Inflammatory macrophage (primary cell): ENCODE measurements at regions not wholly inside any gene's neighbourhood (a gene's known extent, or its start where the extent isn't known, plus 50 kb on each side); places are given as distances from the start of the nearest gene placed in this dataset.
"Not testable (repeated sequence)": the region's sequence is repeated elsewhere in the genome, so short reads cannot be mapped to it uniquely, and the experiment has no call there.

Source experiments
- DNase-seq, 2 donors: peaks; one replicate each; pipeline ENCODE4 v3.0.0-alpha.2; 2020 to 2022

- DNase-seq, result no peak
Measured at GRCh38 chr12:66775871-66776270, 97.0 kb upstream of the GRIP1 start.

- no peak for DNase-seq
Measured at GRCh38 chr12:66776974-66777373, 98.1 kb upstream of the GRIP1 start.

DNA sequence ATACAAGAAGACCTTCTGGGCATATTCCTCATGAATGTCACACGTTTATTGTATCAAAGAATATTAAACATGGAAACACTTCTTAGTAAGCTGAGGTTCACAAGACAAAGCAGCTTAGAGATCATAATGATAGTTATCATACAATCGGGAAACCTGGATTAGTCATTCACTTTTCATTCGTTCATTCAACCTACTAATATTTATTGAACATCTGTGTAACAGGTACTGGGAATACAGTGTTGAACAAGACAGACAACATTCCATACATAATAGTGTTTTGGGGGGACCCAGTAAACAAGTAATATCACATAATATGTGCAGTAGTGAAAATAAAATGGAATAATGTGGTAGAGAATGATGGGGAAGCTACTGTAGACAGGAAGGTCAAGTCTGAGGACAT, 100.6 kb upstream of the GRIP1 start:
- DNase-seq, result no peak

- DNase-seq, result no peak
Measured at GRCh38 chr12:66786531-66787308, 107.8 kb upstream of the GRIP1 start.

DNA sequence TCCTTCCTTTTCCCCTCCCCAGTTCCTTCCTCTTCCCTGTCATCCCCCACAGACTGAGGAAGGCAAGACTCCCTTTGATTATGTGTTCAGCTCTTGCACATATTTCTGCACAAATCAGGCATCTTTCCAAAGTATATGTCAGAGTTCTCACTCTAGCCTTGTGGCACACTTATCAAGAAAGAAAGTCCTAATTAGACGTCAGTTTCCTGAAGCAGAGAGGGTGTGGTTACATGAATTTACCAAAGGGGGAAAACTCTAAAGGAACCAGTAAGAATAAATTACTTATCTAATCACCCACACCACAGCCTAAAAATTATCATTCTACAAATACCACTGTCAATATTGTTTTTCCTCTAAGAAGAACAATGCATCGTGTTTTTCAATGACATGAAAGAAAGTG, 120.7 kb upstream of the GRIP1 start:
- no peak for DNase-seq

DNA sequence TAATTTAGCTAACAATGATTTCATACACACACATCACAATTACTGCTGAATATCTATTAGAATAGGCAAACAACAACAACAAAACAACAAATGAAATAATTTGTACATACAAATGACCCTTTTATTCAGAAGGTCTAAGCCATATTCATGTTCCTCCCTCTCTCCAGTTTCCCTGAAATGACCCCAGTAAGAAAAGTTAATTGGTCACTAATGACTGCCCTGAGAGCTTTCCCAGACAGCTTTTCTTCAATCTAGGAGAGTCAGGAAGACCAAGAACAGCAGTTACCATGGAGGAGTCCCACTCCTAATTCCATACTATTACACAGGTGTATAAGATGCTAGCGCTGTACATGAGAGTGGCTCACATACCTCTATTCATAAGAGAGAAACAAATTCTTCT, 121.2 kb upstream of the GRIP1 start:
- no peak for DNase-seq

- DNase-seq, result no peak
Measured at GRCh38 chr12:66803930-66804329, 125.1 kb upstream of the GRIP1 start.

- no peak for DNase-seq
Measured at GRCh38 chr12:66804563-66804974, 125.7 kb upstream of the GRIP1 start.

- DNase-seq, result no peak
Measured at GRCh38 chr12:66808606-66809005, 129.7 kb upstream of the GRIP1 start.

DNA sequence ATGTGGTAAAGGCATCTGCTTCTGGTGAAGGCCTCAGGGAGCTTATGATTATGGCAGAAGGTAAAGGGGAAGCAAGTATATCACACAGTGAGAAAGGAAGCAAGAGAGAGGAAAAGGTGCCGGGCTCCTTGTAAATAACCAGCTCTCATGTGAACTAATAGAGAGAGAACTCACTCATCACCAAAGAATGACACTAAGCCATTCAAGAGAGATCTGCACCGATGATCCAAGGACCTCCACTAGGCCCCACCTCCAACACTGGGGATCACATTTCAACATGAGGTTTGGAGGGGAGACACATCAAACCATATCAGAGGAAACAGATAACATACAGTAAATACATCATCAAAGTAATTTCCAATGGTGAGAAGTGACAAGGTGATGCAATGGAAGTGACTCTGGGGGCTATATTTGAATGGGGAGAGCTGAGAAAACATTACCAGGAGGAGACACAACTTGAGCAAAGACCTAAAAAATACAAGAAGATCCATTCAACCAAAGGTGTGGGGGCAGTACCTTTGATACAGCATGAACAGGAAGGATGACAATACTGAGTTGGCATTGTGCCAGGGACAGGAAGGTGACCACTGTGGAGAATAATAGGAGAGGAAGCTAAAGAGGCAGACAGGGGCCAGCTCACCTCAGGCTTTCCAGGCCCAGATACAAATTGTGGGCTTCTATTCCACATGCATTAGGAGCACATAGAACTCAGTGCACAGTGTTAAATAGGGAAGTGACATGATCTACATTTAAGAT, 134.4 kb upstream of the GRIP1 start:
- DNase-seq, result no peak

DNA sequence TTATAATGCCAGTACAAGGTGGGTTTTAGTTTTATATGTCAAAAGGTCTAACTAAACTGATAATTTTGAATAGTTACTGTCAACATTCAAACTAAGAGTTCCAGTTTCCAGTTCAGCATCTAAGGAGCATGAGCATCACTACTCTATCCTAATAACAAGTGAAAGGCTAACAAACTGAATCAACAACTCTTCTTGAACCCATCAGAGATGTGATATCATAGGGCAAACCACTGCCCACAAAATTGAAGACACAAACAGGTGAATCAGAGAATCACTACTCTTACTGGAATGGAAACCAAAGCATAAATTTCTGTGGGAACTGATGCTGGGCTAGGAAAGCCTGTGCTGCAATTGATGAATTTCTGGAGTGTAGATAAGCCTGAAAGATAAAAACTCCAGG, 140.7 kb upstream of the GRIP1 start:
- DNase-seq, result no peak

GRCh38 chr12:66822961-66823360, 144.1 kb upstream of the GRIP1 start:
- DNase-seq, result no peak

DNA sequence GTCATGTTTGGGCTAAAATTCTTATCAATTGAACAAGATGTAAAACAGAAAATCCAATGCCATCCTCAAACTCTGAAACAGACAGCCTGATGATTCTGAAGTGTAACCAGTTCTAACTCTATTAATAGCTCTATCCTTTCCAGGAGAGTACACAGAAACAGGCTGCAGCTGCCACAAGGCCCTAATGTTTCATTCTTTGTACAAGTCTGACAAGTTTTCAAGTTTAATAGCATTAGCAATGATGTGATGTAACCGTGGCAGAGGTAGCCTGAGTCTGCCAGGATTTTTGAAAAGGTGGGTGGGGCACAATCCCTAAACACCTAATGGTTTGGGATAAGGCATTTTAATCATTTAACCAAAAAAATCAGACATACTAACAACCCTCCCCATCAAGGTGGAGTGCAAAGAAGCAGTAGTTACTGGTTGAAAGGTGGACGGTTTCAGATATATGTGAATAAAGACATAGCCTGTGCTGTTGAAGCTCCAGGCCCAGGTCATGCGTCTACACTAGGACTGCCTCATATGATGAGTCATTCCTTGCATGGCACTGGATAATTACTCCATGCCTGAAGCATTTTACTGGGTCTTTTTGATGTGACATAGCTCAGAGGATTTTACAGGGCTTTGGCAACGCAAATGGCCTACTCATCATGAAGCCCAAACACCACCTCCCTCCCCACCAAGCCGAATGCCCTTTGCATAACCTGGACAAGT, 145.1 kb upstream of the GRIP1 start:
- no peak for DNase-seq

DNA sequence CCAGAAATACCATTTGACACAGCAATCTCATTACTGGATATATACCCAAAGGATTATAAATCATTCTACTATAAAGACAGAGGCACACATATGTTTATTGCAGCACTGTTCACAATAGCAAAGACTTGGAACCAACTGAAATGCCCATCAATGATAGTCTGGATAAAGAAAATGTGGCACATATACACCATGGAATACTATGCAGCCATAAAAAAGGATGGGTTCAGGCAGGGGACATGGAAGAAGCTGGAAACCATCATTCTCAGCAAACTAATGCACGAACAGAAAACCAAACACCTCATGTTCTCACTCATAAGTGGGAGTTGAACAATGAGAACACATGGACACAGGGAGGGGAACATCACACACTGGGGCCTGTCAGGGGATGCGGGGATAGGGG, 147.0 kb upstream of the GRIP1 start:
- not testable (repeated sequence) for DNase-seq

DNA sequence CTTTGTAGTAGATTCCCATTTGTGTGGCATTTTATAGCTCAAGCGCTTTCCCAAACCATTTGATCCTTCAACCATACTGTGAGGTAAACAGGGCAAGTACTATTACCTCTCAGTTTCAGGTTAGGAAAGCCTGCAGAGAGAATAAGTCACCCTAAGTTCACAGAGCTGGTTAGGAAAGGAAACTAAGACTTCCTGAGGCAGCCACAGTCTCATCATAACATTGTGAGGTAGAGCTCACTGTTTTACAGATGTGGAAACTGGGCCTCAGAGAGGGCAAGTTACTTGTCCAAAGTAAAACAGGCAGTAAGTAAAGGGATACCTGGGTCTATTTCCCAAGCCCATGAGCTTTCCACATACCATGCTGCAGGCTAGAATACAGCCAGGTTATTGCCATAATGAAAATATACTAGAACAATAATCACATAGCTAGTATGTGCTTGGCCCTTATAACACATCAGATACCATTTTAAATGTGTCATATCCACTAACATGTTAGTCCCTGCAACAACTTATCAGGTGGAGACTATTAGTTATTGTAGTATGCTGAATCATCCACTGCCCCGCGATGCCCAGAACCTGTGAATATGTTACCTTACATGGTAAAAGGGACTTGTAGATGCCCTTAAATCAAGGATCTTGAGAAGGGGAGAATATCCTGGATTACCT, 150.9 kb upstream of the GRIP1 start:
- DNase-seq, result no peak

GRCh38 chr12:66831495-66831894, 152.6 kb upstream of the GRIP1 start:
- DNase-seq, result no peak

DNA sequence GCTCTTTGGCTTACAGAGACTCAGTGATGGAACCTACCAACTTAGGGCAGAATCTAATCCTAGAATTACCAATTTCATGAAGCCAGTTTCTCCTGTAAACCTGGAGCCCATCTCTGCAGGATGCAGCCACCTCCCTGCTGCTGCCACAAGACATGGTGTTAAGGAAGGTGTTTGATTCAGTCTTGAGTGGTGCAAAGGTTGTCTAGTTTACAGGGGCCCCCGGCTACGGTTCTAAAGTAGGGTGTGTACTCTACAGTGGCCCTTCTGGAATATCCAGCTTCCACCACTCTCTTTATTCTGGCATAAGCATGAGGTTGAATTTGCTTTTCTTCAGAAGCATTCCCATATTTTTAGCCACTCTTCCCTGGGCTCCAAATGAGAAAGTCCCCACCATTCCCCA, 154.1 kb upstream of the GRIP1 start:
- DNase-seq, result no peak

DNA sequence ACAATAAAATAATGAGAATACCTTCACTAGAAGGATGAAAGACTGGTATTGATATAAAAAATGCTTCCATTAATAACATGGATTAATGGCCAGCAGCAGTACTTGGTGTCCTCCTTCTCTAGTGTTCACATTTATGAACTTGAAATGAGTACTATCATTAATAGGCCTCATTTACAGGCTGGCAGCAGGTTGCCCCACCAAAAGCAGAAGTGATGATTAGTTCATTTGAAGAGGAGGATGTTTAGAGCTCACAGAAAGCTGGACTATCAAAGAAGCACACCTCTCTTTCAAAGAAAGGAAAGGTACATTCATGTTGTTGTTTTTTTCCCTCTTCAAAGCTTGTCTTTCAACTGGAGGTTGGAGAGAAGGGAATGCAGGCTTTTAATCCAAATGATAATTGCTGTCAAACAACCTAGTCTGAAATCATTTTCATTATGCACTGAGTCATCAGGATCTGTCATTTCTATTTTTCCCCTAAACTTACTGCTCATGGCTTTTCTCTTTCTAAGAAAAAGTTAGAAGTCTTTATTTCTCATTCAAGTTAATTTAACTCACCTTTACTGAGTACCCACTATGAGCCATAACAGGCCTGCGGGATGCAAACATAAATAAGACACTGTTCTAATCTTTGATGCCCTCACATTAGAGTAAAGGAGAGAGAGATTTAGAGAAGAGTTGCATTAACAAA, 157.9 kb upstream of the GRIP1 start:
- DNase-seq, result no peak

DNA sequence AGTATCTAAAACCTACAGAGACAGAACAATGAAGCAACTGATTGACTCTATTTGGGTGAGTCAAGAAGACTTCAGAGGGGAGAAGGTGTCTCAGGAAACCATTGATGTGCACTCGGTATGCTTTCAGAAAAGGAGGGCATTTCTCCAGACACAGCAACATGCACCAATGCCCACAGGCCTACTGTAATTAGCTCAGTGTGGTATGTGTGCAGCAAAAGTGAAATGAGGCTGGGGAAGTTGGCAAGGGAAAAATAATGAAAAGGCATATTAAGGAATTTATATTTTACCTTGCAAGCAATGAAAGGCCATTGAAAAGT, 158.4 kb upstream of the GRIP1 start:
- DNase-seq, result no peak

- DNase-seq, result no peak
Measured at GRCh38 chr12:66838366-66838765, 159.5 kb upstream of the GRIP1 start.

DNA sequence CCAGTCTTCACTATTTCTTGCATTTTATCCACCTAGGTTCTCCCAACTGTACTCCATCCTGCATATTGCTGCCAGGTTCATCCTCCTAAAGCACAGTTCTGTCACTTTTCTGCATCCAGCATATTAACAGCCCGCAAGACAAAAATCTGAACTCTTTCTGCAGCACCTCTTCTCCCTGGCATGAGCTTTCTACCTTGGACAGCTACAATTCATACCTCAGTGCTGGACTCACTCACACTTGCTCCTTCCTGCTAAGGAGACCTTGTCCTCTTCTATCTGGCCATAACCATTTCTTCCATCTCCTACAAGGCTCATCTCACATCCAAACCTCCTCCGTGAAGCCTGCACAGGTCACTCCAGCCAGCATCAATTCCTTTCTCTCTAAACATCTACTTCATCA, 170.1 kb upstream of the GRIP1 start:
- no peak for DNase-seq

DNA sequence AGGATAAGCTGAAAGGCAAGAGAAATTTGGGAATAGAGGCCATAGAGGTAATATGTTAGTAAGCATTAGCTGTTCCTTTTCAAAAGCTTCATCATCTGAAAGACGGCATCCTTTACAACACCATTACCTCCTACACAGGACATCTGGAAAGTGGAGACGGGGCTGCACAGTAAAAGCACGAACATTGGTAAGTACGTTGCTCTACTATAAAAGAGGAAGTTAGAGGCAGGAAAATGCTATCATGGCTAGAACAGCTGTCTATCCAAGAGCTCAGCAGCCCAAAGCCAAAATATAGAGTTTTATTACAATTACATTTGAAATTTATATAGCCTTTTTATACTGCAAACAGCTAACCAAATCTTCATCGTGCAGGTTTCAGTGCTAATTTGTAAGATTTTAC, 172.3 kb upstream of the GRIP1 start:
- peak in 1 of 2 donors; percentile 3 for DNase-seq

- DNase-seq, result no peak
Measured at GRCh38 chr12:66852091-66852490, 173.2 kb upstream of the GRIP1 start.
